ENCODE measurements at regions not wholly inside any gene's neighbourhood (a gene's known extent, or its start where the extent isn't known, plus 50 kb on each side); places are given as distances from the start of the nearest gene placed in this dataset.

DNA sequence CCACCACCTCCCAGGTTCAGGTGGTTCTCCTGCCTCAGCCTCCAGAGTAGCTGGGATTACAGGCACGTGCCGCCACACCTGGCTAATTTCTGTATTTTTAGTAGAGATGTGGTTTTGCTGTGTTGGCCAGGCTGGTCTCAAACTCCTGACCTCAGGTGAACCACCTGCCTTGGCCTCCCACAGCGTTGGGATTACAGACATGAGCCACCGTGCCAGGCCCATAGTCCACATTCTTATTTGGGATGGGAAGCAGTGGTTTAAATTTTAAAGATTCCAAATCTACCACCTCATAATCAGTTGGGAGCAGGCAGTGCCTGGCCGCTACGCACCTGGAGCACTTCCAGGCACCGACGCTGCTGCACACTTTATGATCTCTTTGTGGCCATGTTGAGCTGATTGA is 160.6 kb upstream of the SOX1 start:
- no peak for DNase-seq (ENCODE audit: low spot score)
- ATAC-seq: no peak
- intact Hi-C loops (cut with DNase I): no loop called here

DNA sequence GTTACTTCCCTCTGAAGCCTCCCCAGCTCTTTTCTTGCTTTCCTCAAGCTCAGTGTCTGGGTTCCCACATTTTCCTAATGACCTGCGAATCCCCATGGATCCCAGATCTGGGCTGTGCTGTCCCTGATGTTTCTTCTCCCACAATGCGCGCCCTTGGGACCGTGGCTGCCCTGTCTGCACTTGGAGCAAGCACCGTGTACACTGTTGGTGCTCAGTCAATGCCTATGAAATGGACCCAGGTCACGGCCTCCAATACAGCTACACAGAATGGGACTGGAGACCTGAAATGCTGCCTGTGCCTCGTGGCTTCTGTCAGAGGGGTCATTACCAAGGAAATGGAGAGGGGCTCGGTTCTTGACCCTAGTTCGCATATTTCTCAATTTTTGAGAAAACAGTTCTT is 160.1 kb upstream of the SOX1 start:
- DNase-seq (ENCODE audit: low spot score) (no peak), ATAC-seq (no peak)
- intact Hi-C loops (cut with DNase I): no loop called here

DNA sequence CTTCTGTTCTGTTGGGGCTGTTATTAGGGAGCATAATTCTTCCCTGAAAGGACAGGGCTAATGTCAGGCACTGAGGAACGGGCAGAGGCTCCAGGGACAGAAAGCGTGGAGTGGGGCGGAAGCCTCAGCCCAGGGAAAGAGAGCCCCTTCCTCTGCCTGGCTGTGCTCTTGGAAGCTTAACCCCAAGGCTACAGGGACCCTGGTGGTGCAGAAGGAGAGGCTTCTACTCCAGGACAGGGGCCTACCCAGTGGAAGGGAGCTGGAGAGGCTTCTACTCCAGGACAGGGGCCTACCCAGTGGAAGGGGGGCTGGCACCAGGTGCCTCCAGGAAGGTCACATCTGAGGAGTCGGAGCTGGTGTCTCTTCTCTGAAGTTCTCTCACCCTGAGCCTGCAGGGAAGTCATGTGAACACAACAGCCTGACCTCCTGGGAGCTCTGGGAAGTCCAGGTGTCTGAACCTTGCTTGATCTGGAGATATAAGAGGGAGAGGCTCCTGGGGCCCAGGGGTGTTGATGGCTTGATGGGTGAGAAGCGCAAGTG is 159.5 kb upstream of the SOX1 start:
- no peak for DNase-seq (ENCODE audit: low spot score)
- intact Hi-C loops (cut with DNase I): no loop called here
- ATAC-seq: no peak

DNA sequence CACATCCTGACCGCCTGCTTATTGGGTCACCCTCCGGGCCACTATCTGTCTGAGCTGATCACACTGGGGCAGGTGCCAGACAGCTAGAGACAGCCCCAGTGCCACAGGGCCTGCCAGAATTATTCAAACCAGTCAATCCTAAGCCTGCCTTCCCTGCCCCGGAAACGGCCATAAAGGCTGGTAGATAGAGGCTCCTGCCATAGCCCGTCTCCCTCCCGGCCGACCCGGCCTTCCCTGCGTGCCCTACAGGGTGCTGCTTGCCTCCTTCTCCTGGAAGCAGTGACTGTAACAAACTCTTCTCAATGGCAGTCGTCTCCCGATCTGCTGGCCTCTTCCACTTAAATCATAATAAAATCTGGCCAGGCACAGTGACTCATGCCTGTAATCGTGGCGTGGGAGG is 158.6 kb upstream of the SOX1 start:
- DNase-seq (ENCODE audit: low spot score): no peak
- intact Hi-C loops (cut with DNase I): no loop called here
- ATAC-seq: no peak

DNA sequence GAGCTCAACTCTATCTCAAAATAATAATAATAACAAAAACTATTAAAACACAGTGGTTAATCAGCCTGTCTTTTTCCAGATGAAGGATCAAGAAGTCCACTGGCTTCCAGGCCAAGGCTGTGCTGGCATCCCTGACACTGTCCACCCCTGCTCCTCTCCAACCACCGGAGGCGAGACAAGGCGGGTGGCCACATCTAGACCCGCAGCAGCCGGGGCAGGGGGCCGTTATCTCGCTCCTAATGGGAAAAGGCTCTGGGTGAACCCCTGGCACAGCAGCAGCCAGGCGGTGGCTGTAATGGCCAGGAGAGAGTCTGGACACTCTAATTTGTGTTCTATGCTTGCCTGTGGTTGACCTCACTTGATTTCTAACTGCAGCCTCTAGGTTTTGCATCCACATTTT is 158.0 kb upstream of the SOX1 start:
- ATAC-seq (no peak), DNase-seq (ENCODE audit: low spot score) (no peak)
- intact Hi-C loops (cut with DNase I): no loop called here

DNA sequence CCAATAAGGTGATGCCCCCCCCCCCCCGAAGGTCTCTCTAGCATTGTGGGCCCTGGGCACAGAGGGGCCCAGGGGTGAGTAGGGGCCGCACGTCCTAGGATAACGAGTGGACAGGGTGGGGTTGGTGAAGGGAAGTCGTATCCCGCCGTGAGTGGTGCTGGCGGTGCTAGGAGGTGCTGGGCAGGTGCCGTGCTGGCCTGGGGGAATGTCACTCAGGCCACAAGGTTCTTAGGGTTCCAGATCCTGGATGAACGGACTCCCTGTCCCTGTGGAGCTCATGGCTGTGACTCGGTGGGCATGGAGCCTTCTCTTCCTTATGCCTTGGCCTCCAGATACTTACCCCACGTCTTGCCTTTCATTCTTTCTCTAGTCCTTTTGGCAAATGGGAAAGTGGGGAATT is 157.4 kb upstream of the SOX1 start:
- ATAC-seq (no peak), DNase-seq (ENCODE audit: low spot score) (no peak)
- intact Hi-C loops (cut with DNase I): no loop called here

DNA sequence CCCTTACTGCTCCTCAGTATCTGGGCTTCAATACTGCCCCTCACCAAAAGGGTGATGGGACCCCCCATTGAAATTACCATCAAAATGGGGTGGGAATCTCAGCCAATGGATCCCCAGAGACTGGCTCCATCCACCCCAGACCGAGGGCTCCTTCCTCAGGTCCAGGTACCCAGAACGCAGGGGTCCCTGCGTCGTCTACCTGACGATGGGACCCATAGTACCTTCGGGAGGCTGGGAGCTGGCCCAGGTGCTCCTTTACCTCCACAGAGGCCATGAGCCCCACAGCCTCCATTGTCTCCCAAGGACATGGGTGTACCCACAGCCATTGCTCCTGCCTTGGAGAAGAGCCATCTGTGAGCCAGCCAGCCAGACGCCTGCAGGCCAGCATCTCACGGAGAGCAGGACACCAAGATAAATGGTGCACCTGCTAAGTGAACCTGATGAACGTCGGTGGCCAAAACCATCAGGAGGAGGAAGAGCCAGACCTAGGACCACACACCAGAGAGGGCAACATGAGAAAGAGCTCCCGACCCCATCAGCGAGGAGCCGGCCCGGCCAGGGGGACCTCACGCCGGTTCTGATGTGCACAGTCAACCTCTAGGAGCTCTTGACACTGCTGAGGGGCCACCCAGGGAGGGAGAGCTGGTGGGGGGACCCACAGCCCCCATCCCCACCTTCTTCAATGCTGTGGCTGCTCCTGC is 156.8 kb upstream of the SOX1 start:
- intact Hi-C loops (cut with DNase I): no loop called here
- DNase-seq (ENCODE audit: low spot score): no peak
- no peak for ATAC-seq

DNA sequence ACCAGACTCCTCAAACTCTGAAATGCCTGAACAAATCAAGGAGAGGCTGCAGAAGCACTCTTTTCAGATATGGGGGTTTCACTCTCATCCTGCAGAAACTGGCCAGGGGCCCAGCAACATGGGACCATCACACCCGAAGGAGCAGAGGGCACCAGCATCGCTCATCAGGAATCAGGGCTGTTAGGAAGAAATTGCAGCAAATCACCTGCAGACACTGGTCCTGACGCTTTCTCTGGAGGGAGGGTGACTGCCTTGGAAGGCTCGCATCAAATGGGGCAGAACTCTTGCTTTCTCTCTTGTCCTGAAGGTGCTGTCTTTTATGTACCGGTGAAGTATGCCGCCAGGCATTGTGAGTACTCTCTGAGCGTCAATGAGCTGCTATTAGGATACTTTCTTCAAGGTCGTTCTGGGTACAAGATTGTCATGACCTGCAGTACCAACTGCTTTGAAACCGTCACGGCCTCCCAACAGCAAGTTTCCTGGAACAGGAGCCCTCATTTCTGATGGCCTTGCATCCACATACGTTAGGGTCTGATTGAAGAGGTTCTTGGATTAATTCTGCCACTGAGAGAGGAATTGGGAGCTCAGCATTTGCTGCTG is 155.7 kb upstream of the SOX1 start:
- no peak for DNase-seq (ENCODE audit: low spot score)
- intact Hi-C loops (cut with DNase I): no loop called here
- no peak for ATAC-seq

DNA sequence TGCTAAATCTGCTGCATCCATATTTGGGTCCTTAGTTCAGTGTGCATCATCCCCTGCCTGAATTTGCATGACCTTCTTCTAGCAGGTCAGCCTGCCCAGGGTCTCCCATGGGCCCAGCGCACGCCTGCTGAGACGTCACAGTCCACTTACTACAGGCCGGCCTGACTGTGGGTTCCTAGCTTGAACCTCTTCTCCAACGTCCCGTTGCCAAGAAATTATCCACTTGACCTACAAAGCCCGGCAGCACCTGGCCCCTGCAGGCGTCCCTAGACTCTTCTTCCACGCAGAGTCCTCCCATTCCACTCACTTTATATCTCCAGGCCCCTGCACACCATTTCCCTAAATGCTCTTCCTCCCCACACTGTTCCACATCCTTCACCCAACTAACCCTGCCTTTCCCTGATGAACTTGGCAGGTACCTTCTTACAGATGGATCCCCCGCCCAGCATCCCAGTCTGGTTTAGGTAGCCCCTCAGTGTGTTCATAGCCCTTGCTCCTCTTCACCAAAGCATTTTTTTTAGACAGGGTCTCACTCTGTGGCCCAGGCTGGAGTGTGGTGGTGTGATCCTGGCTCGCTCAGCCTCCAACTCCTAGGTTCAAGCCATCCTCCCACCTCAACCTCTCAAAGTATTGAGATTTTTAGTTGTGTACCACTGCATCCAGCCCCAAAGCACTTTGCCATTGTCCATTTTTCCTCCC is 155.0 kb upstream of the SOX1 start:
- DNase-seq (ENCODE audit: low spot score): no peak
- no peak for ATAC-seq
- intact Hi-C loops (cut with DNase I): no loop called here

DNA sequence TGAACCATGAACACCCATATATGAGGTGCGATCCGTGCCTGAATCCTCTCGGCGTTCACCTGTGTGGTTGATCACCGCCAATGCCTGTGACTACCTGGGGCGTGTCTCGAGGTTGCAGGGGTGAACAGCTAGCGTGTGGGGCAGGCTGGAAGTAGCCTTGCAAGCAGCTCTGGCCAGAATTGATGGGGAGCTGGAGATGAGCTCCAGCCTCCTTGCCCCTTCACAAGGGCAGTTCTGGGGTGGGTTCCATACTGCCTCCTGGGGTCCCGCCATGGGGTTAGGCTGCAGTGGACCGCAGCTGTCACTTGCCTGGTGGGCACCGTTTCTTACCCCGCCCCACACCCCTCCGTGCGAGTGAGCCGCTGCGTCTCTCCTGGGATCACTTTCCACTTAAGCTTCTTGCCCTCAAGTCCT is 154.5 kb upstream of the SOX1 start:
- intact Hi-C loops (cut with DNase I): no loop called here
- ATAC-seq (no peak), DNase-seq (ENCODE audit: low spot score) (no peak)

DNA sequence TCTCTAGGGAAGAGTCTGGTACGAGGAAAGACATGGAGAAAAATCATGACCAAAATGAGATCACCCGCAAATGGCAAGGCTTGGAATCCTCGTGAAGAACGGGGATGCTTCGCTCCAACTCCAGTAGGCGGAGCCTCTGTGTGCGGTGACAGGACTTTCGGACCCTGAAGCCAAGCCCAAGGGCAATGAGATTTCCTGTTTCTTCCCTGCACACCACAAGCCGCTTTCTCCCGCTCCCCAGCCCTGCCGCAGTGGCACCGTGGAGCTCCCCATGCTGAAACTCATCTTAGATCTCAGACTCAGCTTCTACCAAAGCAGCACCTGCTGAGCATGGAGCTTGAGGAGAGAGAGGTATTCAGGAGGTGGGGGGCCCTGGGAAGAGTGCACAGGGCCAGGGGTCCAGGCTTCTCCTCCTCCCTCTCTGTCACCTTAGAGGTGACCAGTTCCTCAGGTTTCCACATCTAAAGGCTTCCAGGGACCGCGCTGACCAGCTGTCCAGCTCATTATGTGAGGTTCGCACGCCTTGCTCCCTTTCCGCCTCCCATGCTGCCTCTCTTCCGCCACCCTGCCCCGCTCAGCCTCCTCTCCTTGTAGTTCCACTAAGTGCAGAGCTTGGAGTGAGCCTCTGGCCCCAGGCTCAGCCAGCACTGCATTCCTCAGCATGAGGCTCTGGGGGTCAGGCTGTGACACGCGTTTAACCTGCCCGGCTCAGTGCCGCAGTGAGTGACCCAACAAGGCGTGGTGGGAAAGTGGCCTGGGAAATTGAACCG is 153.8 kb upstream of the SOX1 start:
- ATAC-seq (no peak), DNase-seq (ENCODE audit: low spot score) (no peak)
- intact Hi-C loops (cut with DNase I): no loop called here

DNA sequence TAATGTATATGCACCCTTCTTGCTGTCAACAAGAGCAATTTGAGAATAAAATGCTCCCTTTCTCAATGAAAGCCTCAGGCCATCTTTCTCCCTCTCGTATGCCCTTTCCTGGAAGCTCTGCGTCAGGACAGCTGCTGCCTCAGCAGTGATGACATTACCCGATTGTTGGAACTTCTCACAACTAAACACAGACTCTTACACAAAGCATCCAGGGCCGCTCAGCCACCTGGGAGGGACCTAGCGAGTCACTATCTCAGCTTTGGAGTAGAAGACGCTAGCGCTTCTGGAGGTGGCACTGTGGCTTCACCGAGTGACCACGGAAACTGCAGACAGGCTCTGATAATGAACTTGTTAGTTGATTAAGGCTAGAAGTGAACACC is 153.2 kb upstream of the SOX1 start:
- intact Hi-C loops (cut with DNase I): no loop called here
- ATAC-seq (no peak), DNase-seq (ENCODE audit: low spot score) (no peak)

DNA sequence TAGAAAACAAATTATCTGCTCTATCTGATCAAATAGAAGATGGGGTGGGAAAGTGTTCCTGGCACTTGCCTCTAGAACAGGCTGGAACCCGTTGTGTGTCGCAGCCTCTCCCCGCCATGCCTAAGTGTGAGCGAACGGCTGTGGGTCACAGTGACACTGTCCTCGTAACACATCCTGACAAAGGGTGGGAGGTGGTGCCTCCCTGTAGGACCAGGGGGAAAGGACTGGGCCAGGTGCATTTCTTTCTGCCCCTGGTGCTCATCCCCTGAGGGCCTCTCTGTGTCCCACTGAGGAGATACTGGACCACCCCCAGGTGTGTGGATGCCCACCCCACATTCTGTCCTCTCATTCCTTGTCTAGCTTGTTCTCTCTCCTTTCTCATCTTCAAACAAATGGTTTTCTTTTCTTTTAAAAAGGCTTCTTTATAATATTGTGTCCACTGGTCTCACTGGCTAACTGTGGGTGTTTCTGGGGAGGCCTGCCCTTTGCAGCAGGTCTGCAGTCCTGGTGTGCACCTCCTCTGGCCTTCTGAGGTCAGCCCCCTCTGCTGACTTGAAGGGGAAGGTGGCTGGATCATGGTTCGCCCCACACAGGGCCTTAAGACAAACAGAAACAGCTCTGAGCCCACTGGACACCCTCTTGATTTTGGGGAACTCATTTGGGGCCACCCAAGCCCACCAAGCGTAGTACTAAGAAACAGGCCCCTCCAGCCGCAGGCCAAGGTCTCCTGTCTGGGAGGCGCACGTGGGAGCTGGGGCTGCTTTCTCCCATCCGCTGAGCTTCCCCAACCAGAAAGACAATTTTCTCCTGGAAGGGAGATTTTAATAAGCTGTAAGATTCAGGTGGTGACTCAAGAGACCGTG is 152.5 kb upstream of the SOX1 start:
- ATAC-seq (no peak), DNase-seq (ENCODE audit: low spot score) (no peak)
- intact Hi-C loops (cut with DNase I): no loop called here

DNA sequence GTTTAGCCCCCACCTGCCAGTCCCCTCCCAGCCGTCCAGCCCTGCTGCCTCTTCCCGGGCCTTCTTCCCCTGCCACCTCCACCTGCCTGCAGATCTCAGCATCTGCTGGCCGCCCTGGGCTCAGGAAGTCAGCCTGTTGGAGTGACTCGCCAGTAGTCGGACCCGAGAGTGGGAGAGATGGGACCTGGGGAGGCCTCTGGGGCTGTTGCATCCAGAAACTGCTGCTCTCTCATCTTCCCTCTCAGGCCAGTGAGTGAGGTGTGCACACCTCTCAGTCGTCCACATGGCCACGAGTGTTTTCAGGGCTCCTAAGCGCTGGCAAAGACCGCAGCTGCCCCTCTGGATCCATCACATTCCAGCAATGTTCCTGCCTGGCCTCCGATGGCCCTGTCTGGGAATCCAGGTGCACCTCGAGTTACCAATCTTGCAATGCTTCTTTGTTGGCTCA is 151.8 kb upstream of the SOX1 start:
- no peak for DNase-seq (ENCODE audit: low spot score)
- intact Hi-C loops (cut with DNase I): no loop called here

DNA sequence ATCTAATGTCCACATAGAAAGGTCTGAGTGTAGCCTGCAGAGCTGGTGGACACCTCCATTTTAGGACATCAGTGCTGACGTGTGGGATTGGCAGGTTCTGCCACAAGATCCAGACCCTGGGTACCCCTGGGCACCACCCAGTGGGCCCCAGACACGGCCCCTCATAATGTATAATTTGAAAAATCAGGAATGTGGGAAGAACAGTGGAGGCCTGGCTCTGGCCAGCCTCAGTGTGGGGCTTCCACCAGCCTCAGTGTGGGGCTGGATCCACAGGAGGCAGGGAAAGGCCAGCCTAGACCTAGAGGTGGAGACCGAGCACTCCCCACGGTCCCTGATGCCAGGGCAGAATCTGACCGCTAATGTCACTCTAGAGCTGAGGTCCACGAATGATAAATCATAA is 150.7 kb upstream of the SOX1 start:
- ATAC-seq: no peak
- intact Hi-C loops (cut with DNase I): no loop called here
- no peak for DNase-seq (ENCODE audit: low spot score)

More for the DNA sequence above, 151.8 kb upstream of the SOX1 start:
- ATAC-seq: no peak

DNA sequence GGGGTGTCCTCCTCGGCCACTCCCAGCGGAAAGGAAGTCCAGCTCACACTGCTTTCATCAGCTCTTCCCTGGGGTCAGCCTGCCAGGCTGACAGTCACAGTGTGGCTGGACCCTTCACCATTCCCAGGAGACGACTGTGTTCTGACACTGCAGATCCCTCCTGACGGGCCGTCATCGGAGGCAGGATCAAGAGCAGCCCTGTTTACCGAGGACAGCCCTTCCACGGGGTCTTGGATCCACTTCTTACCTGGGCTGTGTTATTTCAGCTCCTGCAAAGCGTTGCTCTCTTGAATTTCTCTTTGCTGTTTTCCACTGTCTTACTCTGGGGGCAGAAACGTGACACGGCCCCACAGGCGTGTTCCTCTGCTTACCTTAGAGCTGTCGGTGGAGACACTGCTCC is 149.9 kb upstream of the SOX1 start:
- DNase-seq (ENCODE audit: low spot score) (no peak), ATAC-seq (no peak)
- intact Hi-C loops (cut with DNase I): no loop called here

DNA sequence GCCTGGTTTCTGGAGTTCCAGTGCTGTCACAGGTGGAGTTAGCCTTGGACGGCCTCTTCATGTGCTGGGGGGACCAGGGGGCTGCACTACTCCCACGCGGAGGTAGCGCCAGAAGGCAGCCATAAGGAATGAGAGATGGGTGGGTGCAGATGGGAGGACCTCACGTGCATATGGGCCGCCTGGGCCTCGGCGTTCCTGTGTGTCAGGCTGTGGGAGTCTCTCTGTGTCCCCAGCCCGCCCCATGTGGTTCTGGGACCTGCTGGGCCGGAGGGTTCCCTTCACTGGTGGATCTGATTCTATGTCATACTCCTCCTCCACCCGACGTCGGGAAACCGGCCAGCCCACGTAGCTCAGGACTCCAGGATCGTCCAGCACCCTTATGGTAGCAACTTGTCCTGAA is 149.0 kb upstream of the SOX1 start:
- intact Hi-C loops (cut with DNase I): no loop called here
- DNase-seq (ENCODE audit: low spot score): no peak

DNA sequence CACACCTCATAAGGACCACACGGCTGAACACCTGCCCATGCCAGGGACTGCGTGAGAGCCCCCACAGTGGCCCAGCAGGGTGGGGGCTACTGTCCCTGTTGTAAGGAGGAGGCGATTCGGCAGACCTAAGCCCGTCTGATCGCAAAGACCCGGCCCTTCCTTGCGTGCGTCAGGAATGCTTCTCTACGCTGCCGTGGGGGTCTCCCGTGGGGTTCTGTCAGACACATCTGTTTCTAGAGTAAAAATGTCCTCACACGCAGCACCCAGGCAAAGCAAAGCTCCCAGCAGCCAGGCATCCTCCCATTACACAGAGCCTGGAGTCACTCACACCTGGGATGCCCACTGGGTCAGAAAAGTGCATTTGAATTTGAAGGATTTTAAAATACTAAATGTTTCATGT is 147.7 kb upstream of the SOX1 start:
- intact Hi-C loops (cut with DNase I): no loop called here
- DNase-seq (ENCODE audit: low spot score): no peak
- ATAC-seq: no peak

More for the DNA sequence above, 149.0 kb upstream of the SOX1 start:
- no peak for ATAC-seq

DNA sequence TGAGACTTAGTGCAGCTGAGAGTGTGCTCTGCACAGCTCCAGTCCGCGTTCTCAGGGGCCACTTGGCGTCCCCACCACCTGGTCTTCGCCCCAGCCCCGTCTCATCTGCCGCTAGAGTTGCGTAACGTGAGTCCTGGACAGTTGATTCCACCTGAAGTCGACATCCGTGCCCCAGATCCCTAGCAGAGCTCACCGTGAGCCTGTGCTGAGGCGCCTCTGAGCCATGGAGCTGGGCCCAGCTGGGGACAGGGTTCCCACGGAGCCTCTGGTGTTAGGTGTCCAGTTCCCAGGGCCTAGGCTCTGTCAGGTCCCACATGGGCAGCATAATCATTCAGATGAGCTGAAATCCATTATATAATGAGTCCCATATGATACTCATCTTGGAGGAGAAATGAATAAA is 147.1 kb upstream of the SOX1 start:
- DNase-seq (ENCODE audit: low spot score) (no peak), ATAC-seq (no peak)
- intact Hi-C loops (cut with DNase I): loop anchor here (5.0 kb wide), 1 partner anchor 1488 kb away; no protein-coding TSS in a partner anchor

All from sciatic nerve (tissue), 2 donors.